H9 (cell line): ENCODE measurements at regions not wholly inside any gene's neighbourhood (a gene's known extent, or its start where the extent isn't known, plus 50 kb on each side); places are given as distances from the start of the nearest gene placed in this dataset.

Experiments
- DNase-seq: peaks from one replicate; pipeline ENCODE4 v3.0.0-alpha.2; 2017
- H2AFZ ChIP-seq: one replicate; pipeline ENCODE4 v1.6.1; 2013; ENCODE audit warnings: mild to moderate bottlenecking, low read length, control low read depth, moderate library complexity
- H2AK5ac ChIP-seq: 2 replicates; pipeline ENCODE4 v1.6.1; 2013; ENCODE audit warnings: low read length, control low read depth, mixed read lengths; ENCODE audit not compliant: insufficient read length
- H2BK120ac ChIP-seq: one replicate; pipeline ENCODE4 v1.6.1; 2013; ENCODE audit warnings: low read depth, mild to moderate bottlenecking, low read length, control low read depth, inconsistent platforms; ENCODE audit not compliant: poor library complexity, severe bottlenecking
- H2BK12ac ChIP-seq: 2 replicates; pipeline ENCODE4 v1.6.1; 2013; ENCODE audit warnings: low read length, control low read depth, mixed read lengths, low read depth; ENCODE audit not compliant: insufficient read length
- H2BK15ac ChIP-seq: 2 replicates; pipeline ENCODE4 v1.6.1; 2013; ENCODE audit warnings: low read depth, low read length, control low read depth
- H2BK20ac ChIP-seq: one replicate; pipeline ENCODE4 v1.6.1; 2013; ENCODE audit warnings: low read depth, mild to moderate bottlenecking, low read length, control low read depth, inconsistent platforms; ENCODE audit not compliant: poor library complexity, severe bottlenecking
- H2BK5ac ChIP-seq: 2 replicates; pipeline ENCODE4 v1.6.1; 2013; ENCODE audit warnings: low read length, control low read depth, mixed read lengths; ENCODE audit not compliant: insufficient read length
- H3K14ac ChIP-seq: 2 replicates; pipeline ENCODE4 v1.6.1; 2013; ENCODE audit warnings: low read length, control low read depth; ENCODE audit not compliant: insufficient read depth
- H3K18ac ChIP-seq: 2 replicates; pipeline ENCODE4 v1.6.1; 2013; ENCODE audit warnings: low read depth, mild to moderate bottlenecking, mixed read lengths, low read length, control low read depth; ENCODE audit not compliant: insufficient read length
- H3K23ac ChIP-seq: 2 replicates; pipeline ENCODE4 v1.6.1; 2013; ENCODE audit warnings: low read length, control low read depth, mixed read lengths, low read depth; ENCODE audit not compliant: insufficient read length
- H3K23me2 ChIP-seq: 2 replicates; pipeline ENCODE4 v1.6.1; 2013; ENCODE audit warnings: low read depth, mild to moderate bottlenecking, mixed read lengths, low read length, control low read depth; ENCODE audit not compliant: insufficient read length, poor library complexity, severe bottlenecking
- H3K27ac ChIP-seq: 2 replicates; pipeline ENCODE4 v1.5.1; 2013; ENCODE audit warnings: low read length, control low read depth, mixed read lengths, low read depth; ENCODE audit not compliant: insufficient read length
- H3K27me3 ChIP-seq: 2 replicates; pipeline ENCODE4 v1.6.1; 2013; ENCODE audit warnings: low read length, control low read depth, inconsistent platforms; ENCODE audit not compliant: insufficient read depth
- H3K4ac ChIP-seq: 2 replicates; pipeline ENCODE4 v1.6.1; 2013; ENCODE audit warnings: low read depth, mild to moderate bottlenecking, control low read depth, inconsistent platforms, low read length, moderate library complexity
- H3K4me1 ChIP-seq: 2 replicates; pipeline ENCODE4 v1.6.1; 2013; ENCODE audit warnings: low read length, control low read depth, inconsistent platforms; ENCODE audit not compliant: insufficient read depth
- H3K4me2 ChIP-seq: 2 replicates; pipeline ENCODE4 v1.6.1; 2013; ENCODE audit warnings: low read length, control low read depth, mixed read lengths; ENCODE audit not compliant: insufficient read length, insufficient read depth
- H3K56ac ChIP-seq: 2 replicates; pipeline ENCODE4 v1.6.1; 2013; ENCODE audit warnings: low read depth, mild to moderate bottlenecking, mixed read lengths, low read length, control low read depth; ENCODE audit not compliant: insufficient read length
- H3K79me1 ChIP-seq: 2 replicates; pipeline ENCODE4 v1.6.1; 2013; ENCODE audit warnings: low read depth, mild to moderate bottlenecking, moderate library complexity, low read length, control low read depth, inconsistent platforms; ENCODE audit not compliant: insufficient read depth, poor library complexity, severe bottlenecking
- H3K79me2 ChIP-seq: 2 replicates; pipeline ENCODE4 v1.6.1; 2013; ENCODE audit warnings: low read length, control low read depth, inconsistent platforms; ENCODE audit not compliant: insufficient read depth
- H3K9ac ChIP-seq: 2 replicates; pipeline ENCODE4 v1.6.1; 2013; ENCODE audit warnings: low read length, control low read depth, mixed read lengths; ENCODE audit not compliant: insufficient read length; ENCODE audit errors: extremely low read depth
- H3K9me3 ChIP-seq: one replicate; pipeline ENCODE4 v1.6.1; 2013; ENCODE audit warnings: low read depth, low read length, inconsistent platforms; ENCODE audit not compliant: control insufficient read depth
- H3T11ph ChIP-seq: one replicate; pipeline ENCODE4 v1.6.1; 2013; ENCODE audit warnings: mild to moderate bottlenecking, low read length, control low read depth, inconsistent platforms
- H4K20me1 ChIP-seq: one replicate; pipeline ENCODE4 v1.6.1; 2013; ENCODE audit not compliant: control insufficient read depth, insufficient read length, insufficient read depth
- H4K5ac ChIP-seq: 2 replicates; pipeline ENCODE4 v1.6.1; 2013; ENCODE audit warnings: low read depth, mild to moderate bottlenecking, mixed read lengths, low read length, control low read depth; ENCODE audit not compliant: insufficient read length
- H4K8ac ChIP-seq: replicated peaks from 2 replicates; pipeline ENCODE4 v1.6.1; 2013; ENCODE audit warnings: low read length, control low read depth, mixed read lengths, low read depth; ENCODE audit not compliant: insufficient read length
- H4K91ac ChIP-seq: 2 replicates; pipeline ENCODE4 v1.6.1; 2013; ENCODE audit warnings: low read depth, mild to moderate bottlenecking, moderate library complexity, mixed read lengths, low read length, control low read depth; ENCODE audit not compliant: insufficient read length
- H3K27ac Mint-ChIP-seq, 3 experiments: 2 replicates in 2 of 3; 3 replicates in 1 of 3; pipeline ENCODE4 v1.8.0; 2020 to 2021; ENCODE audit warnings: mixed read lengths in 3 of 3, mild to moderate bottlenecking in 1 of 3, moderate library complexity in 1 of 3
- H3K27me3 Mint-ChIP-seq: 2 replicates; pipeline ENCODE4 v1.8.0; 2021; ENCODE audit warnings: low read depth, mild to moderate bottlenecking, moderate library complexity, mixed read lengths
- H3K36me3 Mint-ChIP-seq, 3 experiments: 2 replicates in 2 of 3; 3 replicates in 1 of 3; pipeline ENCODE4 v1.8.0; 2020 to 2021; ENCODE audit warnings: low read depth in 3 of 3, mixed read lengths in 3 of 3; ENCODE audit not compliant: insufficient read depth in 1 of 3
- H3K4me1 Mint-ChIP-seq, 2 experiments: 2 replicates each; pipeline ENCODE4 v1.8.0; 2020; ENCODE audit warnings: mixed read lengths in 2 of 2
- H3K4me3 Mint-ChIP-seq, 2 experiments: 2 replicates in 1 of 2; 3 replicates in 1 of 2; pipeline ENCODE4 v1.8.0; 2020 to 2021; ENCODE audit warnings: mild to moderate bottlenecking in 2 of 2, mixed read lengths in 2 of 2, moderate library complexity in 1 of 2
- H3K9me3 Mint-ChIP-seq, 2 experiments: 2 replicates in 1 of 2; 3 replicates in 1 of 2; pipeline ENCODE4 v1.8.0; 2020; ENCODE audit warnings: mild to moderate bottlenecking in 2 of 2, mixed read lengths in 2 of 2, moderate library complexity in 1 of 2
- CTCF ChIP-seq: fragments of 200-600 bp; sonication (generic); conservative IDR thresholded peaks from 3 replicates; pipeline ENCODE4 v1.8.0; 2021; ENCODE audit warnings: antibody characterized with exemption, mild to moderate bottlenecking
- WGBS: extraction: QIAGEN DNeasy Blood & Tissue Kit; methylation state at CpG from one replicate; pipeline ENCODE4 v1.1.7; 2013; ENCODE audit warnings: missing lambda C conversion rate, low lambda C conversion rate, mixed read lengths; ENCODE audit not compliant: insufficient read length; ENCODE audit errors: extremely low coverage; 5-methylcytosine and 5-hydroxymethylcytosine counted together

DNA sequence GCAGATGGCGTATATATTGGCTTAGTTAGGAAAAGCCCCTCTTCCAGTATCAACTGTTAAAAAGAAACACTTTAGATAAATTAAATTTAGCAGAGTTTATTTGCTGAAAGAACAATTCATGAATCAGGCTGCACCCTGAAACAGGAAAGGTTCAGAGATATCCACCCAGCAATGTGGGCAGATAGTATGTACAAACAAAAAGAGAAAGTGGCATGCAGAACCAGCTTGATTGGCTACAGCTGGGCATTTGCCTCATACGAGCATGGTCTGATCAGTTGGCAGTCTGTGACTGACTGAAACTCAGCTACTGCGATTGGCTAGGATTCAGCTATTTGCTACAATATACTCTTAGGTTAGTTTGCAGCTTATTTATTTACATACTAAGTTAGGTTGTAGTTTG, 98.2 kb downstream of the ZC3H11B start:
- Histone ChIP-seq H4K5ac (no peak overlapping the region), H3K56ac (no peak overlapping the region), H3K23me2 (no peaks in the 10 kb centered on the region), H3K9me3 (no peaks in the 10 kb centered on the region), H4K8ac (no peak overlapping the region), H3T11ph (no peak overlapping the region), H4K20me1 (no peaks in the 10 kb centered on the region), H2BK20ac (no peak overlapping the region), H3K4ac (no peak overlapping the region), H3K79me2 (no peaks in the 10 kb centered on the region), H3K79me1 (no peaks in the 10 kb centered on the region), H2BK12ac (no peak overlapping the region), H2AFZ (no peak overlapping the region), H3K23ac (no peak overlapping the region), H2BK15ac (no peak overlapping the region), H3K14ac (no peak overlapping the region), H3K4me2 (no peak overlapping the region), H2AK5ac (no peak overlapping the region), H2BK5ac (no peak overlapping the region), H3K27me3 (no peaks in the 10 kb centered on the region), H2BK120ac (no peak overlapping the region), H3K27ac (no peak overlapping the region), H4K91ac (no peak overlapping the region), H3K9ac (no peak overlapping the region), H3K18ac (no peak overlapping the region), H3K4me1 (no peaks in the 10 kb centered on the region)
- no peak for DNase-seq
- no CpG with 5 or more reads among the region's 3 CpGs for WGBS
- Mint-ChIP-seq H3K4me3 (no peak overlapping the region), H3K4me1 (peaks cover 0 to 4% of the 10 kb centered on the region in 2 experiments; a peak in 2 of 4 replicates), H3K27me3 (no peaks in the 10 kb centered on the region), H3K27ac (no peak overlapping the region), H3K36me3 (no peaks in the 10 kb centered on the region), H3K9me3 (no peaks in the 10 kb centered on the region)
- no peak for TF ChIP-seq CTCF
